C4-2B (cell line): ENCODE measurements at regions not wholly inside any gene's neighbourhood (a gene's known extent, or its start where the extent isn't known, plus 50 kb on each side); places are given as distances from the start of the nearest gene placed in this dataset.

Experiments
- CTCF ChIP-seq: fragments of 450-650 bp; conservative IDR thresholded peaks from 2 replicates; pipeline ENCODE4 v1.5.1; 2017; ENCODE audit warnings: mild to moderate bottlenecking
- ZFX ChIP-seq: fragments of 450-650 bp; IDR thresholded peaks from 2 replicates; pipeline ENCODE4 v1.6.1; 2017

DNA sequence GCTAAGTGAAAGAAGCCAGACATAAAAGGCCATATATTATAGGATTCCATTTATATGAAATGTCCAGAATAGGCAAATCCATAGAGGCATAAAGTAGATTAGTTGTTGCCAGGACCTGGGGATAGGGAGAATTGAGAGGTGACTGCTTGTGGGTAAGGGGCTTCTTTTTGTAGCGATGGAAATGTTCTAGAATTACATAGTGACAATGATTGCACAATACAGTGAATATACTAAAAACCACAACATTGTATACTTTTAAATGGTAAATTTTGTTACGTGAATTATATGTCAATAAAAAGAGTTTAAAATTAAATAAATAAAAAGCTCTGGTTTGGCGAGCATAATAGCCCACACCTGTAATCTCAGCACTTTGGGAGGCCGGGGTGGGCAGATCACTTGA, 486.8 kb downstream of the KLF12 start:
- TF ChIP-seq CTCF (no peak), ZFX (no peak)
